Common myeloid progenitor, CD34-positive (primary cell): ENCODE measurements at regions not wholly inside any gene's neighbourhood (a gene's known extent, or its start where the extent isn't known, plus 50 kb on each side); places are given as distances from the start of the nearest gene placed in this dataset.
A peak's percentile ranks its signal among the peaks of the same experiment; 100 is the strongest.

Source experiments
- CTCF ChIA-PET: fragments of 350-600 bp; sonication (Branson Sonifier 250); formaldehyde crosslinking; loops from one replicate; lab custom pipeline; 2021; ENCODE audit warnings: antibody characterized with exemption; lab: Charles Lee
- POLR2A ChIA-PET: fragments of 350-600 bp; sonication (Branson Sonifier 250); formaldehyde crosslinking; loops from one replicate; lab custom pipeline; 2021; ENCODE audit warnings: antibody characterized with exemption; lab: Charles Lee
- DNase-seq, 3 donors: peaks; one replicate each; pipeline versions ENCODE4 v3.0.0 to v3.0.0-alpha.2; 2013
- H3K27ac ChIP-seq, 2 experiments: 1 replicate in 1 of 2; 2 replicates in 1 of 2; pipeline ENCODE4 v1.7.0; 2013; ENCODE audit warnings: inconsistent platforms in 2 of 2, low read length in 2 of 2, mild to moderate bottlenecking in 2 of 2, low read depth in 1 of 2, moderate library complexity in 1 of 2; ENCODE audit not compliant: severe bottlenecking in 2 of 2, insufficient read depth in 1 of 2, poor library complexity in 1 of 2
- H3K27me3 ChIP-seq, 5 experiments: replicated peaks in 2 of 5; 1 replicate in 3 of 5; 2 replicates in 2 of 5; pipeline versions ENCODE4 v1.6.1 to v1.7.0; 2013; ENCODE audit warnings: low read length in 4 of 5, mild to moderate bottlenecking in 2 of 5, moderate library complexity in 2 of 5, inconsistent platforms in 1 of 5; ENCODE audit not compliant: insufficient read depth in 5 of 5, control insufficient read depth in 4 of 5
- H3K36me3 ChIP-seq, 4 experiments: 1 replicate in 2 of 4; 2 replicates in 2 of 4; pipeline versions ENCODE4 v1.6.1 to v1.7.0; 2013; ENCODE audit warnings: low read length in 3 of 4, control low read depth in 1 of 4, mild to moderate bottlenecking in 1 of 4; ENCODE audit not compliant: control insufficient read depth in 4 of 4, insufficient read depth in 4 of 4
- H3K4me1 ChIP-seq, 4 experiments: 1 replicate in 3 of 4; 2 replicates in 1 of 4; pipeline versions ENCODE4 v1.6.1 to v1.7.1; 2013; ENCODE audit warnings: low read length in 3 of 4, mild to moderate bottlenecking in 3 of 4, control low read depth in 1 of 4, inconsistent platforms in 1 of 4, moderate library complexity in 1 of 4; ENCODE audit not compliant: control insufficient read depth in 4 of 4, insufficient read depth in 4 of 4; ENCODE audit errors: control extremely low read depth in 1 of 4
- H3K4me3 ChIP-seq, 7 experiments: 1 replicate in 4 of 7; 2 replicates in 3 of 7; pipeline versions ENCODE4 v1.5.1 to v1.7.0; 2013; ENCODE audit warnings: mild to moderate bottlenecking in 7 of 7, low read length in 6 of 7, moderate library complexity in 6 of 7, inconsistent platforms in 2 of 7, low read depth in 2 of 7, control low read depth in 1 of 7; ENCODE audit not compliant: insufficient read depth in 4 of 7, control insufficient read depth in 1 of 7; ENCODE audit errors: extremely low read depth in 1 of 7
- H3K9me3 ChIP-seq, 5 experiments: 1 replicate in 4 of 5; 2 replicates in 1 of 5; pipeline versions ENCODE4 v1.6.1 to v1.7.1; 2013; ENCODE audit warnings: low read length in 4 of 5, mild to moderate bottlenecking in 2 of 5, inconsistent platforms in 1 of 5, low read depth in 1 of 5, moderate library complexity in 1 of 5; ENCODE audit not compliant: control insufficient read depth in 4 of 5, insufficient read depth in 2 of 5; ENCODE audit errors: control extremely low read depth in 1 of 5
- WGBS: methylation state at CpG from one replicate; pipeline ENCODE4 v1.1.5; 2013; ENCODE audit not compliant: insufficient coverage; 5-methylcytosine and 5-hydroxymethylcytosine counted together

- POLR2A ChIA-PET = no interaction called here
- peaks cover 4 to 34% (median 11%) of the 10 kb centered on the region in 4 experiments for H3K4me1 ChIP-seq
- WGBS = 75% methylated on average over 4 of the region's 5 CpGs
Measured at GRCh38 chr6:105794239-105794638, 291.9 kb upstream of the PRDM1 start.

GRCh38 chr6:105793130-105793529, 293.0 kb upstream of the PRDM1 start:
- ChIA-PET CTCF (no interaction called here), POLR2A (no interaction called here)
- H3K36me3 ChIP-seq = no peaks in the 10 kb centered on the region
- no peaks in the 10 kb centered on the region for H3K9me3 ChIP-seq
- H3K27ac ChIP-seq = no peak overlapping the region
- peak; percentile 44 to 74 (median 71) for DNase-seq
- WGBS = 30% methylated on average over 4 of the region's 4 CpGs
- peak overlapping the region in 1 of 7 experiments; percentile 8 for H3K4me3 ChIP-seq
- H3K4me1 ChIP-seq = peaks cover 0 to 30% (median 9%) of the 10 kb centered on the region in 4 experiments
- H3K27me3 ChIP-seq = no peaks in the 10 kb centered on the region

More at GRCh38 chr6:105794239-105794638, 291.9 kb upstream of the PRDM1 start:
- CTCF ChIA-PET = no interaction called here
- H3K27me3 ChIP-seq = no peaks in the 10 kb centered on the region
- no peak overlapping the region for H3K4me3 ChIP-seq
- H3K36me3 ChIP-seq = no peaks in the 10 kb centered on the region
- DNase-seq = peak in 2 of 3 donors; percentile 42 to 52
- H3K9me3 ChIP-seq = no peaks in the 10 kb centered on the region
- no peak overlapping the region for H3K27ac ChIP-seq

- H3K4me3 ChIP-seq = no peak overlapping the region
- no peaks in the 10 kb centered on the region for H3K27me3 ChIP-seq
- CTCF ChIA-PET = interaction anchor here (0.6 kb wide), 1 partner anchor 11 kb away, joined by 3 read pairs; no protein-coding TSS in a partner anchor
- peaks cover 0 to 30% (median 9%) of the 10 kb centered on the region in 4 experiments for H3K4me1 ChIP-seq
- DNase-seq = peak in 1 of 3 donors; percentile 9
- no peaks in the 10 kb centered on the region for H3K36me3 ChIP-seq
- POLR2A ChIA-PET = no interaction called here
- H3K9me3 ChIP-seq = no peaks in the 10 kb centered on the region
- WGBS = 91% methylated on average over 3 of the region's 5 CpGs
- no peak overlapping the region for H3K27ac ChIP-seq
Measured at GRCh38 chr6:105791583-105792318, 294.4 kb upstream of the PRDM1 start.

- no peak overlapping the region for H3K27ac ChIP-seq
- no peak for DNase-seq
- H3K9me3 ChIP-seq = no peaks in the 10 kb centered on the region
- ChIA-PET CTCF (interaction anchor here (1.1 kb wide), 1 partner anchor 11 kb away, joined by 3 read pairs; no protein-coding TSS in a partner anchor), POLR2A (no interaction called here)
- H3K27me3 ChIP-seq = no peaks in the 10 kb centered on the region
- no peaks in the 10 kb centered on the region for H3K36me3 ChIP-seq
- peaks cover 0 to 35% (median 9%) of the 10 kb centered on the region in 4 experiments for H3K4me1 ChIP-seq
- no peak overlapping the region for H3K4me3 ChIP-seq
- whole genome bisulfite sequencing = no CpG with 5 or more reads among the region's 1 CpG
Measured at GRCh38 chr6:105791179-105791578, 295.0 kb upstream of the PRDM1 start.

GRCh38 chr6:105790635-105791034, 295.5 kb upstream of the PRDM1 start:
- POLR2A ChIA-PET = no interaction called here
- no CpG with 5 or more reads among the region's 1 CpG for WGBS
- no peak for DNase-seq
- H3K36me3 ChIP-seq = no peaks in the 10 kb centered on the region
- H3K4me1 ChIP-seq = peaks cover 3 to 39% (median 13%) of the 10 kb centered on the region in 4 experiments
- H3K4me3 ChIP-seq = no peak overlapping the region
- no peaks in the 10 kb centered on the region for H3K9me3 ChIP-seq
- H3K27me3 ChIP-seq = no peaks in the 10 kb centered on the region
- CTCF ChIA-PET = interaction anchor here (1.1 kb wide), 1 partner anchor 10 kb away, joined by 3 read pairs; no protein-coding TSS in a partner anchor
- H3K27ac ChIP-seq = no peak overlapping the region

- DNase-seq = no peak
- ChIA-PET POLR2A (no interaction called here), CTCF (interaction anchor here (1.0 to 1.1 kb wide), 2 partner anchors 9 to 11 kb away, joined by 3 read pairs; no protein-coding TSS in a partner anchor)
- Histone ChIP-seq H3K4me3 (no peak overlapping the region), H3K9me3 (no peaks in the 10 kb centered on the region), H3K36me3 (no peaks in the 10 kb centered on the region), H3K4me1 (peaks cover 9 to 46% (median 17%) of the 10 kb centered on the region in 4 experiments), H3K27me3 (no peaks in the 10 kb centered on the region), H3K27ac (no peak overlapping the region)
- WGBS = 100% methylated on average over 1 of the region's 2 CpGs
Measured at GRCh38 chr6:105789935-105790334, 296.2 kb upstream of the PRDM1 start.

- Histone ChIP-seq H3K27me3 (no peaks in the 10 kb centered on the region), H3K4me3 (no peak overlapping the region), H3K27ac (no peak overlapping the region), H3K9me3 (no peaks in the 10 kb centered on the region), H3K4me1 (peaks cover 10 to 41% (median 11%) of the 10 kb centered on the region in 4 experiments), H3K36me3 (no peaks in the 10 kb centered on the region)
- ChIA-PET POLR2A (no interaction called here), CTCF (no interaction called here)
- 96% methylated on average over 5 of the region's 5 CpGs for WGBS
- no peak for DNase-seq
Measured at GRCh38 chr6:105787747-105788146, 298.4 kb upstream of the PRDM1 start.
